HEK293 (cell line): ENCODE measurements at regions not wholly inside any gene's neighbourhood (a gene's known extent, or its start where the extent isn't known, plus 50 kb on each side); places are given as distances from the start of the nearest gene placed in this dataset.

Experiments used
- CTCF ChIA-PET: fragments of 350-600 bp; formaldehyde crosslinking; extraction: SDS; loops from one replicate; lab custom pipeline; 2021; ENCODE audit warnings: antibody characterized with exemption; lab: Yijun Ruan, JAX
- POLR2A ChIA-PET: fragments of 300-600 bp; formaldehyde crosslinking; extraction: SDS; loops from one replicate; lab custom pipeline; 2020; ENCODE audit warnings: antibody characterized with exemption, inconsistent platforms; lab: Yijun Ruan, JAX
- H3K27ac ChIP-seq: fragments of 200-500 bp; sonication (Bioruptor generic); 2 replicates; pipeline ENCODE4 v1.5.1; 2014; ENCODE audit warnings: low read depth, low read length, control low read depth, inconsistent platforms; ENCODE audit errors: extremely low read depth
- H3K36me3 ChIP-seq, 2 experiments: fragments of 200-500 bp in 1 of 2; sonication (Bioruptor generic) in 1 of 2; 1 replicate in 1 of 2; 2 replicates in 1 of 2; pipeline ENCODE4 v1.5.1; 2014 to 2017; ENCODE audit warnings: inconsistent platforms in 2 of 2, low read length in 2 of 2; ENCODE audit not compliant: control insufficient read depth in 2 of 2, insufficient read depth in 1 of 2
- H3K4me1 ChIP-seq: fragments of 200-500 bp; sonication (Bioruptor generic); 2 replicates; pipeline ENCODE4 v1.5.1; 2014; ENCODE audit warnings: mild to moderate bottlenecking, low read length, inconsistent platforms; ENCODE audit not compliant: control insufficient read depth, insufficient read depth
- H3K4me3 ChIP-seq: 2 replicates; pipeline ENCODE4 v1.5.1; 2011; ENCODE audit warnings: low read depth, mild to moderate bottlenecking, control low read depth, low read length, moderate library complexity
- H3K9me3 ChIP-seq: fragments of 200-500 bp; sonication (Bioruptor generic); 2 replicates; pipeline ENCODE4 v1.5.1; 2014; ENCODE audit warnings: low read depth, low read length, inconsistent platforms; ENCODE audit not compliant: control insufficient read depth, insufficient read depth
- AEBP2 ChIP-seq: fragments of 450-650 bp; formaldehyde crosslinking; IDR thresholded peaks from 2 replicates; pipeline ENCODE4 v1.5.1; 2016; ENCODE audit warnings: missing biosample characterization, missing genetic modification characterization, borderline replicate concordance
- FEZF1 ChIP-seq: fragments of 450-650 bp; formaldehyde crosslinking; IDR thresholded peaks from 2 replicates; pipeline ENCODE4 v1.5.1; 2016; ENCODE audit warnings: missing biosample characterization, missing genetic modification characterization
- KLF7 ChIP-seq: fragments of 450-650 bp; formaldehyde crosslinking; IDR thresholded peaks from 2 replicates; pipeline ENCODE4 v1.5.1; 2016; ENCODE audit warnings: missing biosample characterization, missing genetic modification characterization, borderline replicate concordance
- RBAK ChIP-seq: fragments of 450-650 bp; formaldehyde crosslinking; IDR thresholded peaks from 2 replicates; pipeline ENCODE4 v1.5.1; 2016; ENCODE audit warnings: missing biosample characterization, missing genetic modification characterization
- SCRT2 ChIP-seq: fragments of 450-650 bp; formaldehyde crosslinking; IDR thresholded peaks from 2 replicates; pipeline ENCODE4 v1.5.1; 2016; ENCODE audit warnings: missing biosample characterization, missing genetic modification characterization
- ZBTB48 ChIP-seq: fragments of 450-650 bp; formaldehyde crosslinking; IDR thresholded peaks from 2 replicates; pipeline ENCODE4 v1.5.1; 2016; ENCODE audit warnings: missing biosample characterization, missing genetic modification characterization
- ZBTB49 ChIP-seq: fragments of 450-650 bp; formaldehyde crosslinking; IDR thresholded peaks from 2 replicates; pipeline ENCODE4 v1.5.1; 2016; ENCODE audit warnings: missing biosample characterization, missing genetic modification characterization, low read depth
- ZNF10 ChIP-seq: fragments of 450-650 bp; formaldehyde crosslinking; IDR thresholded peaks from 2 replicates; pipeline ENCODE4 v1.5.1; 2017; ENCODE audit warnings: missing biosample characterization, missing genetic modification characterization
- ZNF114 ChIP-seq: fragments of 450-650 bp; formaldehyde crosslinking; IDR thresholded peaks from 2 replicates; pipeline ENCODE4 v1.5.0; 2017; ENCODE audit warnings: missing biosample characterization, missing genetic modification characterization
- ZNF175 ChIP-seq: fragments of 450-650 bp; formaldehyde crosslinking; IDR thresholded peaks from 2 replicates; pipeline ENCODE4 v1.5.1; 2016; ENCODE audit warnings: missing biosample characterization, missing genetic modification characterization
- ZNF221 ChIP-seq: fragments of 450-650 bp; formaldehyde crosslinking; IDR thresholded peaks from 2 replicates; pipeline ENCODE4 v1.5.1; 2017; ENCODE audit warnings: missing biosample characterization, missing genetic modification characterization, borderline replicate concordance
- ZNF362 ChIP-seq: fragments of 450-650 bp; formaldehyde crosslinking; IDR thresholded peaks from 2 replicates; pipeline ENCODE4 v1.5.1; 2016; ENCODE audit warnings: missing biosample characterization, missing genetic modification characterization
- ZNF404 ChIP-seq: fragments of 450-650 bp; formaldehyde crosslinking; IDR thresholded peaks from 2 replicates; pipeline ENCODE4 v1.5.1; 2017; ENCODE audit warnings: missing biosample characterization, missing genetic modification characterization
- ZNF488 ChIP-seq: fragments of 450-650 bp; formaldehyde crosslinking; IDR thresholded peaks from 2 replicates; pipeline ENCODE4 v1.5.1; 2016; ENCODE audit warnings: missing biosample characterization, missing genetic modification characterization
- ZNF548 ChIP-seq: fragments of 450-650 bp; formaldehyde crosslinking; IDR thresholded peaks from 2 replicates; pipeline ENCODE4 v1.5.1; 2016; ENCODE audit warnings: missing biosample characterization, missing genetic modification characterization
- ZNF558 ChIP-seq: fragments of 450-650 bp; formaldehyde crosslinking; IDR thresholded peaks from 2 replicates; pipeline ENCODE4 v1.5.1; 2016; ENCODE audit warnings: missing biosample characterization, missing genetic modification characterization
- ZNF623 ChIP-seq: fragments of 450-650 bp; formaldehyde crosslinking; IDR thresholded peaks from 2 replicates; pipeline ENCODE4 v1.5.1; 2016; ENCODE audit warnings: missing biosample characterization, missing genetic modification characterization
- ZNF692 ChIP-seq: fragments of 450-650 bp; formaldehyde crosslinking; IDR thresholded peaks from 2 replicates; pipeline ENCODE4 v1.5.1; 2016; ENCODE audit warnings: missing biosample characterization, missing genetic modification characterization
- ZNF776 ChIP-seq: fragments of 450-650 bp; formaldehyde crosslinking; IDR thresholded peaks from 2 replicates; pipeline ENCODE4 v1.5.0; 2017; ENCODE audit warnings: missing biosample characterization, missing genetic modification characterization, borderline replicate concordance
- ZNF777 ChIP-seq: fragments of 450-650 bp; formaldehyde crosslinking; IDR thresholded peaks from 2 replicates; pipeline ENCODE4 v1.5.1; 2017; ENCODE audit warnings: missing biosample characterization, missing genetic modification characterization, borderline replicate concordance
- ZNF843 ChIP-seq: fragments of 450-650 bp; formaldehyde crosslinking; IDR thresholded peaks from 2 replicates; pipeline ENCODE4 v1.5.1; 2016; ENCODE audit warnings: missing biosample characterization, missing genetic modification characterization

- H3K9me3 ChIP-seq: no peaks in the 10 kb centered on the region
- no peak for TF ChIP-seq ZNF114
- no peak for TF ChIP-seq ZNF404
- TF ChIP-seq AEBP2 (tag by site-specific recombination): no peak
- TF ChIP-seq ZBTB48 (tag by site-specific recombination): no peak
- no peak for TF ChIP-seq ZNF558
- no peak for TF ChIP-seq RBAK (tag by site-specific recombination)
- no peak for TF ChIP-seq ZNF777 (tag by site-specific recombination)
- no peak for TF ChIP-seq ZNF488 (tag by site-specific recombination)
- no peak for TF ChIP-seq ZNF548
- TF ChIP-seq ZNF776: no peak
- no peak for TF ChIP-seq ZNF175 (tag by site-specific recombination)
- POLR2A ChIA-PET: no interaction called here
Measured at GRCh38 chr2:100207411-100207885, 65.1 kb upstream of the AFF3 start.

GRCh38 chr2:100206731-100207255 is 64.4 kb upstream of the AFF3 start:
- POLR2A ChIA-PET: no interaction called here
- H3K4me1 ChIP-seq: no peaks in the 10 kb centered on the region
- TF ChIP-seq FEZF1 (tag by site-specific recombination) (peak; percentile 31; the same call in 1 of the 2 replicates), ZNF10 (tag by site-specific recombination) (no peak)
- TF ChIP-seq, all 188 proteins: peak for 1
- H3K36me3 ChIP-seq: no peaks in the 10 kb centered on the region
- H3K4me3 ChIP-seq: no peak overlapping the region
- CTCF ChIA-PET: interaction anchor here (0.5 to 1.2 kb wide), 3 partner anchors 636 to 755 kb away, joined by 3 to 4 read pairs (median 4); no protein-coding TSS in a partner anchor
- H3K9me3 ChIP-seq: no peaks in the 10 kb centered on the region
- H3K27ac ChIP-seq: no peak overlapping the region

More at GRCh38 chr2:100207411-100207885, 65.1 kb upstream of the AFF3 start:
- no peak overlapping the region for H3K27ac ChIP-seq
- H3K4me3 ChIP-seq: no peak overlapping the region
- CTCF ChIA-PET: interaction anchor here (0.5 to 1.2 kb wide), 3 partner anchors 637 to 755 kb away, joined by 3 to 4 read pairs (median 4); no protein-coding TSS in a partner anchor
- no peaks in the 10 kb centered on the region for H3K36me3 ChIP-seq
- no peaks in the 10 kb centered on the region for H3K4me1 ChIP-seq

- TF ChIP-seq ZNF362 (tag by site-specific recombination) (no peak), ZNF843 (tag by site-specific recombination) (no peak), KLF7 (tag by site-specific recombination) (no peak), ZNF692 (tag by site-specific recombination) (no peak), ZBTB49 (no peak), SCRT2 (no peak), ZBTB48 (tag by site-specific recombination) (no peak), ZNF221 (no peak), ZNF623 (tag by site-specific recombination) (no peak)
- TF ChIP-seq, all 188 proteins: peak for 0
- CTCF ChIA-PET: interaction anchor here (0.8 kb wide), 1 partner anchor 500 kb away, joined by 3 read pairs; no protein-coding TSS in a partner anchor
Measured at GRCh38 chr2:100205174-100205573, 62.8 kb upstream of the AFF3 start.

More at GRCh38 chr2:100205174-100205573, 62.8 kb upstream of the AFF3 start:
- no peak overlapping the region for H3K27ac ChIP-seq
- POLR2A ChIA-PET: no interaction called here
- H3K9me3 ChIP-seq: no peaks in the 10 kb centered on the region
- H3K36me3 ChIP-seq: no peaks in the 10 kb centered on the region
- H3K4me3 ChIP-seq: no peak overlapping the region
- no peaks in the 10 kb centered on the region for H3K4me1 ChIP-seq
